Left kidney (tissue), 1 donor: ENCODE measurements at regions not wholly inside any gene's neighbourhood (a gene's known extent, or its start where the extent isn't known, plus 50 kb on each side); places are given as distances from the start of the nearest gene placed in this dataset.

Experiments
- DNase-seq: peaks from one replicate; pipeline ENCODE4 v3.0.0-alpha.2; 2013

DNA sequence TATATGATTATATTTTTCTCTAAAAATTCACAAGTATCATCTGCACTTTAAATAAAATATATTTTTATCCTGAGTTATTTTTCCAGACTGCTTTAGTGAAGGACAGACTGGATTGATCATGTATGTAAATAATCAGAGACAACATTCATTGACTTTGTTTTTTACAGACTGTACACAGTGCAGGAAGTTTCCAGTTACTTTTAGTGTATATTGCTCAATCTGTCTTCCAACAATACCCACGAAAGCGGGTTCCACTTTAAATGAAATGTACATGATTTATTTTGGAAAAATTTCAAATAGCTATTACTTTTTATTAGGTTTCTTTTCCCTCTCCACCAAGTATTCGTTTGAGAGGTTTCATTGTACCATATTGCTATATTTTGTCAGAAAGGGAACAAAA, 497.0 kb downstream of the FSCB start:
- DNase-seq: no peak

DNA sequence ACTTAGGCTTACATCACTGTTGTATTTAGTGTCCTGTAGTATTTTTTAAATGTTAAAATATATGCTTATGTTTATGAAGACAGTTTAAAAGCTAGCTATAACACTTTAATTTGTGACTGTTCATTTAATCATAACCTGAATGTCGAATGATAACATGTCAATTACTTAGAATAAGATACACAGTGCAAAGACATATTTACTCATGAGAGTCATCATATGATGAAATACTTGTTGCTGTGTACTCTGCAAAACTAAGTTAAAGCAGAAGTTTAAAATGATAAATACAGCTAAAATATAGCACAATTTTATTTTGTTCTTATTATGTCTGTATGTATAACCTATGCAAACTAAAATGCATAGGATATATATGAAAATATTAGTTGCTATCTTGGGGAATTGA, 497.4 kb downstream of the FSCB start:
- no peak for DNase-seq

DNA sequence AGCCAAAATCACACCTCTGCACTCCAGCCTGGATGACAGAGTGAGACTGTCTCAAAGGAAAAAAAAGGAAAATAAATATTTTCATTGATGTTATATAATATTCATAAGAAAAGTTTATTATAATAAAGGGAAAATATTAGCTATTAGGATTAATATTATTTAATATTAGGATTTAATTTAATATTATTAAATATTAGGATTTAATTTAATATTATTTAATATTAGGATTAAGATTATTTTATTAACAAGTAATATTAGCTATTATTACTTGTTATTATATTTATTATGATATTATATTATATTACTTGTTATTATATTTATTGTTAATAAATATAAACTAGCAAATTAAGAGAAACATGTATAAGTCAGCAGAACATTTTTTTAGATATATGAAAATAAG, 518.1 kb downstream of the FSCB start:
- no peak for DNase-seq

DNA sequence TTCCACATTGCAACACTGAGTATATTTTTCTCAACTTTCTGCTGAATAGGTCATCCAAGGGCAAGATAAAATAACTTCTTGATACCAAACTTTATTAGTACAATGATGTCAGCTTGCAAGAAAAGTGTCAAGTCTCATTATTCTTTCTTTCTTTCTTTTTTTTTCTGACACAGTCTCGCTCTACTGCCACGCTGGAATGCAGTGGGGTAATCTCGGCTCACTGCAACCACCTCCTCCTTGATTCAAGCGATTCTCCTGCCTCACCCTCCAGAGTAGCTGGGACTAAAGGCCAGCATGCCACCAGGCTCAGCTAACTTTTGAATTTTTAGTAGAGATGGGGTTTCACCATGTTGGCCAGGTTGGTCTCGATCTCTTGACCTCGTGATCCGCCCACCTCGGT, 523.4 kb downstream of the FSCB start:
- DNase-seq: no peak

GRCh38 chr14:43981135-43981768, 525.8 kb downstream of the FSCB start:
- no peak for DNase-seq

DNA sequence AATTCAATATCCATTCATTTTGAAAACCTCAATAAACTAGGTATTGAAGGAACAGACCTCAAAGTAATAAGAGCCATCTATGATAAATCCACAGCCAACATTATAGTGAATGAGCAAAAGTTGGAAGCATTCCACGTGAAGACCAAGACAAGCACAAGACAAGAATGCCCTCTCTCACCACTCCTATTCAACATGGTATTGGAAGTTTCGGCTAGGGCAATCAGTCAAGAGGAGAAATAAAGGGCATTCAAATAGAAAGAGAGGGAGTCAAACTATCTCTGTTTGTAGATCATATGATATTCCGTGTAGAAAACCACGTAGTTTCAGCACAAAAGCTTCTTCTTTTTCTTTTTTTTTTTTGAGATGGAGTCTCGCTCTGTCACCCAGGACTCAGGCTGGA, 550.3 kb downstream of the FSCB start:
- no peak for DNase-seq

- no peak for DNase-seq
Measured at GRCh38 chr14:43949400-43949799, 557.7 kb downstream of the FSCB start.

- DNase-seq: no peak
Measured at GRCh38 chr14:43939836-43940235, 567.2 kb downstream of the FSCB start.

GRCh38 chr14:43938588-43939281, 568.3 kb downstream of the FSCB start:
- DNase-seq: no peak

- DNase-seq: no peak
Measured at GRCh38 chr14:43937001-43937400, 570.1 kb downstream of the FSCB start.

DNA sequence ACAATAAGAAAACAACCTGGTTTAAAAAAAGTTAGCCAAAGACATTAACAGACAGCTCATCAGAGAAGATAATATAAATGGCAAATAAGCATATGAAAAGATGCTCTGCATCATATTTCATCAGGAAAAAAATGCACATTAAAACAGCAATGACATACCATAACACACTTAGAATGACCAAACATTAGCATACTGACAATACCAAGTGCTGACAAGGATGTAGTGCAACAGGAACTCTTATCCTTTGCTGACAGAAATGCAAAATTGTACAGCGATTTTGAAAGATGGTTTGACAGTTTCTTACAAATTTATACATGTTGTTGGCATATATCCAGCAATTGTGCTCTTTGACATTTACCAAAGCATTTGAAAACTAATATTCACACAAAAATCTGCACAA, 573.0 kb downstream of the FSCB start:
- no peak for DNase-seq

DNA sequence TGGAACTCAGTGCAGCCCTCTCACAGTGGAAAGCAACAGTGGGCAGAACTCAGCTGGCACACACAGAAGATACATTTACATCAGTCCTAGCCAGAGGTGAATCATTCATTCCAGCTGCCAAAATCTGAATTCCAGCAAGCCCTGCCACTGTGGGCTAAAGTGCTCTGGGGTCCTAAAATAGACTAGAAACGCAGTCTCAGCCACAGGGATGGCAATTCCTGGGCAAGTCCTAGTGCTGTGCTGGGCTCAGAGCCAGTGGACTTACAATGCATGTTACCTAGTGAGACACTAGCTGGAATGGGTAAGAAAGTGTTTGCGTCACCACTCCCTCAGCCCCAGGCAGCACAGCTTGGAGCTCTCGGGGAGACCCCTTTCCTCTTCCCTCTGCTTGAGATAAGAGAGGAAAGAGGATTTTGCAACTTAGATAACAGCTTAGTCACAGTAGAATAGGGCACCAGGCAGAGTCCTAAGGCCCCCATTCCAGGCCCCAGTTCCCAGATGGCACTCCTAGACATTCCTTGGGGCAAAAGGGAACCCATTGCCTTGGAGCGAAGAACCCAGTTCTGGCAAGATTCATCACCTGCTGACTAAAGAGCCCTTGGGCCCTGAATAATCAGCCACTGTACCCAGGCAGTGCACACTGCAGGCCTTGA, 592.9 kb downstream of the FSCB start:
- DNase-seq: no peak

- DNase-seq: no peak
Measured at GRCh38 chr14:43903209-43903608, 603.9 kb downstream of the FSCB start.

DNA sequence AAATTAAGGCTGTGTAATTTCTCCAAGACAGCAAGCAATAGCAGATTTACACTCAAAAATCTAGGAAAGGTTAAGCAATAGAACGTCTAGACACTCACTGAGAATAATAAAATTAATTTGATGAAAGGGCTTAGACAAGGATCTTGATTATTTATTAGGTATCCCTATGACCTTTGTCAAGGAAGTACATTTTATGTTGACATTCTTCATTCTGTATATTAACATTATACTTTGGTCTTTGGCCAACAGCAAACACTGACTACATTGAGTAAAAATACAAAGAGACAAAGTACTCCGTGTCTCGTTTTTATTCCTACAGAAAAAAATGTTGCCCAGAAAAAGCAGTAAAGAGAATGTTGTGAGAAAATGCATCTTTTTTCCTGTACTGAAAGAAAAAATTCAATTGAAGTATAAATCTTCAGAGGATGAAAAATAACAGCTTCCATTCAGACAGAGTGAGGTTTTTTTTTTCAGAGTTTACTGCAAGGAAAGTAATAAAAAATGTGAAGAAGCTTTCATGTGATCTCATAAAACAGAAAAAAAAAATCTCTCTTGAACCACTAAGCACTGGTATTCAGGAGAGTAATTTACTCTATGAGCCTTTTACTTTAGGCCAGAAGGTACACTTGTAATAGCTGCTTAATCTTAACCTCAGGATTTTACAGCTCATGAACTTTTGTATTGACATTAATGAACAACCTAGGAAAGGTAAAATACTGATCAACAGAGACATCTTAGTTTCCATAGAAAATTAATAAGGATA, 605.0 kb downstream of the FSCB start:
- DNase-seq: peak; percentile 18

- DNase-seq: no peak
Measured at GRCh38 chr14:43900173-43900655, 606.9 kb downstream of the FSCB start.

DNA sequence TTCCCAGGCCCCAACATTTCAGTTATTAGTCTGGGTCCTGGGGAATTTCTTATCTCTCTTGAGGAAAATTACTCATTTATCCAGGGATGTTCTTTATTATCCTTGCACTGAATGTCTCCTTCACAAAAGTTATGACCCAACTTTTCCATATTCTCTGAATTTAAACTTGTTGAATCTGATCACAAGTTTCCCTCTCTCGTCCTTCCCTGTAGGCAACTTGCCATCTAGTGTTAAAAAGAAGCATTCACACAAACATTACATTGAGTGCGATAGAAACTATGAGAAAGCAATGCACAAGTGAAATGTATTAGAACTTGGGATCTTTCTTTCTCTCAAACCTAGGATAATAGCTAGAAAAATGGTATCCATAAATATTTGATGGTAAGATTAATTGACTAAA, 608.4 kb downstream of the FSCB start:
- no peak for DNase-seq

DNA sequence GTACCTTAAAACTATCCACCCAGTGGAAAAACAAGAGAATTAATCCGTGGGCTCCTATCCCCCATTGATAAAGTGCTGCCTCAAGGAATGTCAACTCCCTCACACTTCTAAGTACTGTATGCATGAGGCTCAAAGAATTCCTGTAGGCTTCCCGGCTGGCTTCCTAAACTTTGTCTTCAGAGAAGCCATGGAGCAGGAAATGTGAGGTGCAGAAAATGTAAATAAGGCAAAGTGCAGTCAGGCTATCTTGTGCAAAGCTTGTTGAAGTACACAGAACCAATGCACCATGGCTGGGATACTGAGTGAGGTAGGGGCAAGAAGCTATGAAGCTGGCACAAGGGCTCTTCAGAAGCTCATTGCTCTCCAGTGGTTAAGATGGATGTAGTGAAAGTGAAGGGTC, 611.0 kb downstream of the FSCB start:
- DNase-seq: no peak

GRCh38 chr14:43894534-43894933, 612.5 kb downstream of the FSCB start:
- DNase-seq: no peak

GRCh38 chr14:43887523-43887922, 619.6 kb downstream of the FSCB start:
- DNase-seq: no peak

DNA sequence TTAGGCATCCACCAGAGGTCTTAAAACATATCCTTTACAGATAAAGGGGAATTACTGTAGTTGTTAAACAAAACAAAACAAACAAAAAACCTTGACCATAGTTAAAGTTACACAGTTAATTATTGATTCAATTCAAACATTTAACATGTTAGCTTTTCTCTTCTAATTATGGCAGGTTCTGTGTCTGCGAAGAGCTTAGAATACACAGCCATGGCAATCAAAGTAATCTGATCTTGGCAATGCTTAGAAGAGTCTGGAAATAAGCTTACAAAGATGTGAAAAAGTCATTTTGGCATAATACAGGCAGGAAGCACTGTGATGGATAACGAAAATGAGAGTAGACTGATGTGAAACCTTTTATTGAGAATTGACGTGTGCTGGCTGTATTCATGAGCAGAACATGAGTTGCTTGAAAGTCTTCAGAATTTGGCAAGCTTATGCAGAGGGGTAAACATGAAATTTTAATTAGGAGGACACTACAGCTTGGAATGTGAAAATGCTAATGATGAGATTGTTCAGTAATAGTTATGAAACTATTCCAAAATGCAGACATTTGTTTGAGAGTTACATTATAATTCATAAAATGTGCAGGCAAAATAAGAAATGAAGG, 629.6 kb downstream of the FSCB start:
- no peak for DNase-seq

- DNase-seq: no peak
Measured at GRCh38 chr14:43872752-43873655, 634.1 kb downstream of the FSCB start.
